Testis (tissue), 2 donors: ENCODE measurements at regions not wholly inside any gene's neighbourhood (a gene's known extent, or its start where the extent isn't known, plus 50 kb on each side); places are given as distances from the start of the nearest gene placed in this dataset.

Source experiments
- DNase-seq: peaks from one replicate; pipeline ENCODE4 v3.0.0-alpha.2; 2019
- H3K27ac ChIP-seq, 2 donors: fragments of 200-600 bp; sonication (generic); one replicate each; pipeline ENCODE4 v1.5.1; 2019
- H3K27me3 ChIP-seq: fragments of 200-600 bp; sonication (generic); one replicate; pipeline ENCODE4 v1.5.1; 2019
- H3K36me3 ChIP-seq: fragments of 200-600 bp; sonication (generic); one replicate; pipeline ENCODE4 v1.5.1; 2017; ENCODE audit warnings: low read depth; ENCODE audit errors: missing control alignments
- H3K4me1 ChIP-seq: fragments of 200-600 bp; sonication (generic); one replicate; pipeline ENCODE4 v1.5.1; 2019
- H3K4me3 ChIP-seq, 2 donors: fragments of 200-600 bp; sonication (generic); one replicate each; pipeline ENCODE4 v1.5.1; 2017 to 2019
- H3K9me3 ChIP-seq: fragments of 200-600 bp; sonication (generic); one replicate; pipeline ENCODE4 v1.5.1; 2017
- CTCF ChIP-seq, 3 experiments: fragments of 450-650 bp in 2 of 3; fragments of 200-600 bp in 1 of 3; sonication (generic) in 1 of 3; IDR thresholded peaks; one replicate each; pipeline ENCODE4 v1.5.1; 2016 to 2019; ENCODE audit warnings: antibody characterized with exemption in 3 of 3, mild to moderate bottlenecking in 2 of 3, moderate library complexity in 1 of 3
- POLR2A ChIP-seq: fragments of 450-650 bp; IDR thresholded peaks from one replicate; pipeline ENCODE4 v1.6.1; 2017; ENCODE audit warnings: antibody characterized with exemption, mild to moderate bottlenecking, moderate library complexity
- WGBS, 2 donors: methylation state at CpG; one replicate each; pipeline ENCODE4 v1.1.5; 2018; 5-methylcytosine and 5-hydroxymethylcytosine counted together
- intact Hi-C: fragments of 100-400 bp; cut with DNase I; formaldehyde crosslinking; loops from one replicate; pipeline ENCODE4 v1.15.1; 2023; ENCODE audit warnings: low total_unique reads

GRCh38 chr1:118504221-118504644 lies 319.2 kb upstream of the SPAG17 start:
- TF ChIP-seq CTCF (IDR thresholded peaks at IDR 0.05) (no peak), POLR2A (no peak)
- Histone ChIP-seq H3K36me3 (no peaks in the 10 kb centered on the region), H3K9me3 (no peaks in the 10 kb centered on the region), H3K4me1 (no peaks in the 10 kb centered on the region), H3K4me3 (no peak overlapping the region), H3K27ac (no peak overlapping the region), H3K27me3 (no peaks in the 10 kb centered on the region)
- WGBS, 2 donors: 19 to 29% methylated on average over 2 of the region's 2 CpGs
- no peak for DNase-seq
- intact Hi-C loops: no loop called here

- DNase-seq: no peak
- H3K27ac ChIP-seq: no peak overlapping the region
- no peak for TF ChIP-seq POLR2A
- TF ChIP-seq CTCF (IDR thresholded peaks at IDR 0.05): no peak
- intact Hi-C loops: no loop called here
- H3K4me3 ChIP-seq: no peak overlapping the region
- H3K4me1 ChIP-seq: no peaks in the 10 kb centered on the region
- H3K27me3 ChIP-seq: no peaks in the 10 kb centered on the region
- H3K36me3 ChIP-seq: no peaks in the 10 kb centered on the region
- H3K9me3 ChIP-seq: no peaks in the 10 kb centered on the region
These were observed 318.7 kb upstream of the SPAG17 start for GRCh38 chr1:118503752-118504151.

- no peaks in the 10 kb centered on the region for H3K9me3 ChIP-seq
- no peak for TF ChIP-seq CTCF (IDR thresholded peaks at IDR 0.05)
- no peak for TF ChIP-seq POLR2A
- H3K36me3 ChIP-seq: no peaks in the 10 kb centered on the region
- H3K27ac ChIP-seq: no peak overlapping the region
- DNase-seq: no peak
- H3K4me3 ChIP-seq: no peak overlapping the region
- intact Hi-C loops: no loop called here
- no peaks in the 10 kb centered on the region for H3K27me3 ChIP-seq
- H3K4me1 ChIP-seq: no peaks in the 10 kb centered on the region
- 90 to 98% methylated on average over 1 of the region's 1 CpG for WGBS, 2 donors
These were observed 310.0 kb upstream of the SPAG17 start for GRCh38 chr1:118494998-118495397.

GRCh38 chr1:118488787-118489186 lies 303.8 kb upstream of the SPAG17 start:
- Histone ChIP-seq H3K4me1 (no peaks in the 10 kb centered on the region), H3K36me3 (no peaks in the 10 kb centered on the region), H3K9me3 (no peaks in the 10 kb centered on the region), H3K27ac (no peak overlapping the region), H3K27me3 (no peaks in the 10 kb centered on the region), H3K4me3 (no peak overlapping the region)
- 77 to 78% methylated on average over 3 of the region's 3 CpGs for WGBS, 2 donors
- TF ChIP-seq POLR2A: no peak
- no peak for TF ChIP-seq CTCF (IDR thresholded peaks at IDR 0.05)
- no peak for DNase-seq
- intact Hi-C loops: no loop called here

GRCh38 chr1:118487932-118488331 lies 302.9 kb upstream of the SPAG17 start:
- WGBS, 2 donors: 58 to 69% methylated on average over 2 of the region's 2 CpGs
- Histone ChIP-seq H3K9me3 (no peaks in the 10 kb centered on the region), H3K27me3 (no peaks in the 10 kb centered on the region), H3K27ac (no peak overlapping the region), H3K4me3 (no peak overlapping the region), H3K4me1 (no peaks in the 10 kb centered on the region), H3K36me3 (no peaks in the 10 kb centered on the region)
- intact Hi-C loops: no loop called here
- TF ChIP-seq CTCF (IDR thresholded peaks at IDR 0.05) (no peak), POLR2A (no peak)
- DNase-seq: no peak
